Keratinocyte (primary cell): ENCODE measurements at regions not wholly inside any gene's neighbourhood (a gene's known extent, or its start where the extent isn't known, plus 50 kb on each side); places are given as distances from the start of the nearest gene placed in this dataset.

Source experiments
- CTCF ChIP-seq, 3 experiments: IDR thresholded peaks in 1 of 3; conservative IDR thresholded peaks in 1 of 3; optimal IDR thresholded peaks in 1 of 3; 2 replicates in 2 of 3; 3 replicates in 1 of 3; pipeline versions ENCODE3 to v1.5.1; 2011; ENCODE audit warnings: low read length in 3 of 3, mild to moderate bottlenecking in 3 of 3, moderate library complexity in 2 of 3, control low read depth in 1 of 3, inconsistent platforms in 1 of 3; ENCODE audit not compliant: insufficient read depth in 2 of 3; ENCODE audit errors: extremely low read depth in 1 of 3
- EZH2 ChIP-seq: IDR thresholded peaks from one replicate; pipeline ENCODE4 v1.6.1; 2012; ENCODE audit warnings: inconsistent platforms, mild to moderate bottlenecking, low read length, moderate library complexity

GRCh38 chr12:124368421-124369032 is 73.6 kb downstream of the RFLNA start:
- TF ChIP-seq CTCF (optimal IDR thresholded peaks at IDR 0.05 in 1 of 3, IDR thresholded peaks at IDR 0.05 in 1 of 3, conservative IDR thresholded peaks at IDR 0.05 in 1 of 3; ENCODE audit: extremely low read depth in 1 of 3, insufficient read depth in 2 of 3, low read length in 3 of 3) (no peak), EZH2 (no peak)
